Suppressor macrophage treated with lipopolysaccharide for 4 hours (primary cell): ENCODE measurements at regions not wholly inside any gene's neighbourhood (a gene's known extent, or its start where the extent isn't known, plus 50 kb on each side); places are given as distances from the start of the nearest gene placed in this dataset.
"Not testable (repeated sequence)": the region's sequence is repeated elsewhere in the genome, so short reads cannot be mapped to it uniquely, and the experiment has no call there.

Experiments used
- DNase-seq: peaks from one replicate; pipeline ENCODE4 v3.0.0-alpha.2; 2020

DNA sequence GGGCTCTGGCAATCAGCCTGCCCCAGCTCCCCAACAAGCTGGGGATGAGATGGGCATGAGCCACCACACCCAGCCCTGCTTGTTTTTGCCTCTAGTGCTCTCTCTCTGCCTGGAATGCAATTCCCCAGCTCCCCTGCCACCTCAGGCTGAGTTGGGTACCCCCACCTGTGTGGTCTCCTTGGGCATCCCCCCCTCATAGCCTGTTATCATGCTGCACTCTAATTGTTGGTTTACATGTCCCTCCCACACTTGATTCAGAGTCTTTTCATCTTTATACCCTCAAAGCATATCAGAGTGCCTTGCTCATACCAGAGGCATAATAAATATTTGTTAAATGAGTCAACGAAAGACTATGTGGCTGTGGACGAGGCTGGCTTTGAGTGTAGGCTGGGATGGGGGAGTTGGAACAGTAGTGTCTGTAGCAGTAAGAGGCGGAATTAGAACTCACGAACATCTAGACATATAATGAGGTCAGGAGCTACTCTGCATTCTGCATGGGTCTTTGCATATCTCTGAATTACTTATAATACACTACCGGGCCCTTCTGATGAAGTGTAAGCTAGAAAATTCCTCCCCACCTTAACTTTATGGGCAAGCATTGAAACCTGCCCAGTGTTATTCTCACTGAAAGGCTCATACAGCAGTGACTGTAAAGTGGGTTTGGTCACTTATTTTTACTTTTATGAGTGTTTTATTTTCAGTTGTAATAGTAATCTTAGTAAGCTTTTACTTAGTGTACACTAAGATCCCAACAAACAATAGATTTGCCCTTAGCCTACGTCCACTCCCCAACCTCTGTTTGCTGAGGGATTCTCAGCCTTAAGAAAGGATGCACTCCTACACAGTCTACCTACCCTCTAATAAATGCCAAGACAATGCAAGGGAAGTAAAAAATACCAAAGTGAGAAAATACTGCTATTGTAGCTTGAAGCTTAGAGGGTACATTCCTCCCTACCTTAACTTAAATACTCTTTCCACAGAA is 58.7 kb downstream of the EDN1 start:
- no peak for DNase-seq

- DNase-seq: no peak
These were observed 60.5 kb downstream of the EDN1 start for GRCh38 chr6:12350644-12351170.

GRCh38 chr6:12351672-12352071 is 61.5 kb downstream of the EDN1 start:
- no peak for DNase-seq

DNA sequence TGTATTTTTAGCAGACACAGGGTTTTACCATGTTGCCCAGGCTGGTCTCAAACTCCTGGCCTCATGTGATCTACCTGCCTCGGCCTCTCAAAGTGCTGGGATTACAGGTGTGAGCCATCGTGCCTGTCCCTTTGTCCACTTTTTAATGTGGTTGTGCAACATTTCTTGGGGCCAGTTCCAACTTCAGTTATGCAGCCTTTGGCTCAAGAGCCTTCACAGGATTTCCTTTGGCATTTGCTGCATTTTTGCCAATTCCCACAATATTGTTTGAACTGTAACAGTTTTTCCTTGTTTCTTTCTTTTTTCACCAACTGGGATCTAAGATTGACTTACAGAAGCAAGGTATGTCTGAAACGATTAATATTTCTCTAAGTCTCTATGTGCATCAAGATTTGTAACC is 63.6 kb downstream of the EDN1 start:
- no peak for DNase-seq

DNA sequence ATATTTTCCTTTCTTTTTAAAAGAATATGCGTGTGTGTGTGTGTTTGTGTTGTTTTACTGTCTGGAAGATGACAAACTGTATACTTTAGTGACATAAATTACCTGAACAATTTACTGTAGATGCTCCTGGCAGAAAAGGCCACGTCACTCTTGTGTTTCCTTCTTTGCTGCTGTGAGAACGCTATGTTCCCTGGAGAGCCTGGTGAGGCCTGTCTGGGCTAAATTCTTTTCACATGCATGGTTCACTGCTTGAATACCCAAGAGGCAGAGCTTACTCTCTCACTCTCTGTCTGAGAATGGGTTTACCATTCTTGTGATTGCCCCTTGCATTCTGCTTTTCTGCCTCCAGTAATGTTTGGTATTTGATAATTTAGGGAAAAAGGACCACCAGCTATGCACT is 64.3 kb downstream of the EDN1 start:
- DNase-seq: no peak

GRCh38 chr6:12355354-12355753 is 65.2 kb downstream of the EDN1 start:
- no peak for DNase-seq

DNA sequence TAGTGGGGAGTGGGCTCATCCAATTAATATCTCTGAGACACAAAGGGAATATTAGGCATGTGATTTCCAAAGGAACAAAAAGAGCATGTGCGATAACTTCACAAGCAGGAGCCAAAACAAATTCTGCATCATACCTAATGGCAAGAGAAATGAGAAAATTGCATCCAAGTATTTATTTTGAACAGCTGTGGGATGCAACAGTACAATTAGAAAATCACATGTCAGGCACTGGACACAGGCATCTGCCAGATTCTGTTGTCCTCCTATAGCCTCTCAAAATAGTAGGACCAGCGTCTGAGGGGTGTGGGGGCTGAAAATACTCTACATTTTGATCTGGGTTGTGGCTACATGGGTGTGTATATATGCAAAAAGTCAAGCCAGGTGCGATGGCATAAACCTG is 66.3 kb downstream of the EDN1 start:
- no peak for DNase-seq

GRCh38 chr6:12356983-12357972 is 67.1 kb downstream of the EDN1 start:
- peak; percentile 89 for DNase-seq

DNA sequence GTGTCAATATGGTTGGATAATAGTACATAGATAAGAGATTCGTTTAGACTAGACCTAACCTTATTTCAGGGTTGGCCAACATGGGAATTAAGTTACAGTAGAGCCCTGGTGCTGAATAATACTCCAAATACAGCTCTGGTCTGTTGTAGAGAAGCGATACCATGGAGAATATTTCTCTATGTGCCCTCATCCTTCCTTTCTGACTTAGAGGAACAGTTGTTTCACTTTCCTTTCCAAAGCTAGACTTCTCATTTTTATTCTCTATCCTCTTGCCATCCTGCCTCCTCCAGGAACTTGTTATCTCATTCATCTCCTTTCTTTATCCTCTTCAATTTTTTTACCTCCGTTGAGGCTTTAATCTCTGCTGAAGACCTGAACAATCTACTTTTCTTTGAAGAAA is 68.9 kb downstream of the EDN1 start:
- DNase-seq: peak; percentile 86

GRCh38 chr6:12361042-12361765 is 71.0 kb downstream of the EDN1 start:
- DNase-seq: no peak

- not testable (repeated sequence) for DNase-seq
These were observed 73.1 kb downstream of the EDN1 start for GRCh38 chr6:12363277-12363650.

GRCh38 chr6:12363651-12364381 is 73.7 kb downstream of the EDN1 start:
- peak; percentile 91 for DNase-seq

DNA sequence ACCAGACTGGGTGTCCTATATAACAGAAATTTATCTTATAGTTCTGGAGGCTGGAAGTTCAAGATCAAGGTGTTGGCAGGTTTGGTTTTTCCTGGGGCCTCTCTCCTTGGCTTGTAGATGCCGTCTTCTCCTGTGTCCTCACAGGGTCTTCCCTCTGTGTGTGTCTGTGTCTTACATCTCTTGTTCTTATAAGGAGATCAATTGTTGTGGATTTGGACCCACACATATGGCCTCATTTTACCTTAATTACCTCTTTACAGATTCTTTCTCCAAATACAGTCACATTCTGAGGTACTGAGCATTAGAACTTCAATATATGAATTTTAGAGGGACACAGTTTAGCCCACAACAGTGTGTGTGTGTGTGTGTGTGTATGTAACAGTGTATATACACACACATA is 74.5 kb downstream of the EDN1 start:
- no peak for DNase-seq

- DNase-seq: no peak
These were observed 76.6 kb downstream of the EDN1 start for GRCh38 chr6:12366731-12367130.

DNA sequence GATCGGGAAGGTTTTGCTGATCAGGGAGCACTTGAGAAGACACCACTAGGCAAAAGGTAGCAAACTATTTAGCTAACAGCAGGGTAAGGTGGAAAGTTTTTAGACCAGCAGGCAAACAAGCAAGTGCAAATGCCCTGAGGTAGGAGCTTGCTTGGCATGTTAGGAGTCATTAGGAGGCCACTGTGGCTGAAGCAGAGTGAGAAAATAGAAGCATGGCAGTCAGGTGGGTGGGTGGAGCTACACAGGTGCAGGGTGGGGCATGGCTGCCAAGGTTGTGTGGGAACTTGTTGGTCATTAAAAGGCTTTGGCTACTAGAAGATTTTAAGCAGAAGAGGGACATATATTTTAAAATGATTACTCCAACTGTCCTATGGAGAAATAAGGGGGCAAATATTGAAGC is 77.3 kb downstream of the EDN1 start:
- DNase-seq: no peak

GRCh38 chr6:12369355-12369754 is 79.2 kb downstream of the EDN1 start:
- no peak for DNase-seq

DNA sequence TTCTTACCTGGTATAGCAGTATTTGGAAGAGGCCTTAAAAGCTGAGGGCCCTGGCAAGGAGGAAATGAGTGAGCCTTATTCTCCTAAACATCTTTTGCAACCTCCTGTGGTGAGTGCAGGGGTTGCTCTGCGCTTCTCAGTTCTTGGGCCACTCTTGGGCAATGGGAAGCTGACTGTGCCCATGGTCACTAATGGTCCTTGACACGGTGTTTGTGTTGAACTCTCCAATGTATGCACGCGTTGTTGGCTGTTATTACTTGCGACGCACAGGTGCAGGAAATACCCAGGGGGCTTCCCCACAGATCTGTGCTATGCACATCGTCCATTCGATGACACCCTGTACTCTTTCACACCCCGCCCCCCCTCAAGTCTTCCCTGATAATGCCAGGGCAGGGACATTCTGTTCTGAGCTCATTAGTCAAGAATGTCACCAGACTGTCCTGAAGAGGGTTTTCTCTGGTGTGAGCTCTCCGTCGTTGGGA is 79.7 kb downstream of the EDN1 start:
- DNase-seq: peak; percentile 81

DNA sequence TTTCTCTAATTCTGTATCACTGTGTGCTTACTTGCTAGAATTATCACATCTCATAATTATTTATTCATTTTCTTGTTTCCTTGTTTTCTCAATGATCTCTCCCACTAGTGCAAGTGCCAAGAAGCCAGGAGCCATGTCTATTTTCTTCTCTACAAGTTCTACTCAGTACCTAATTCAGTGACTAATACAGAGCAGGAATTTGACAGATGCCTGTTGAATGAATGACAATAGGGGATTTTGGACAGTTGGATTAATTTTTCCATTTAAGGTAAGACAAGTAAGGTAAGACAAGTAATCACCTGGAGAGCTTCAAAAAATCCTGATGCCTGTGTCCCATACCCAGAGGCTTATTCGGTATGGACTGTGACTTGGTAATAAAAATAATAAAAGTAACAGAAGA is 81.0 kb downstream of the EDN1 start:
- no peak for DNase-seq

- DNase-seq: no peak
These were observed 81.5 kb downstream of the EDN1 start for GRCh38 chr6:12371641-12372146.

GRCh38 chr6:12379181-12379580 is 89.0 kb downstream of the EDN1 start:
- no peak for DNase-seq

DNA sequence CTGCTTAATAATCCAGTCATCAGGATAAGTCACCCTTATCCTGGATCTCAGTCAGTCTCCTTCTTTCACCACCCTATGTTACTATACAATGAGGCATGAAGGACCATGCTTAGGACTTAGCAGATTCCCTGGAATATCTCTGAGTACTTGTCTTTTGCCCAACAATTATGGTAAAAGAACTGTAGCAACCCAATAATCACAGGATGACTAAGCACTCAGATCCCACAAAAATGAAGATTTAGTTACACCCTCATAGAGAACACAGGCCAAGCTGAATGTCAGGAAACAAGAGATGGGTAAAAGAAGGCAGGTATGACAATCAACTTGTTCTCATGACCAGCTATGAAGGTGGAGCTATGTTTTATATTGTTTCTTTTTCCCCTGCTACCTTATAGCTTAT is 91.4 kb downstream of the EDN1 start:
- DNase-seq: no peak

DNA sequence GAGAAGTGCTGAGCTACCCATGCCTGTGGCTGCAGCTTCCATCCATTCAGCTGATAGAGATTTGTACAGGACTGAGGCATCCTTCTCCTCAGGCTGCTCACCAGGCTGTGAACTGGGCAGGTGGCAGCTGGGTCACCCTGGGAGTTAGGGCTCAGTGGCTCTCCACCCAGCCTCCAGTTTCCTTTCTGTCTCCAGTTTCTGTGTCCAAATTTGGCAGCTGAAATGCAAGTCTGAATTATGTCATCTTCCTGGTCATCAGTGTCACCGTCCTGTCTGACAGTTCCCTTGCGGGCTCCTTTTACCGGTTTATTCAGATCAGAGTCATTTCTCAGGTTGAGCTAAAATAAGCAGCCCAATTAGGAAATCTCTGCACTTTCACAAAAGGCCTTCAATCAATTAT is 93.3 kb downstream of the EDN1 start:
- DNase-seq: no peak
